ENCODE measurements at regions not wholly inside any gene's neighbourhood (a gene's known extent, or its start where the extent isn't known, plus 50 kb on each side); places are given as distances from the start of the nearest gene placed in this dataset.

GRCh38 chr1:173287785-173288184 lies 80.7 kb upstream of the TNFSF4 start:
- no peak for DNase-seq (ENCODE audit: low read depth in 1 of 2, low spot score in 2 of 2)
- no peaks in the 10 kb centered on the region for H3K79me2 ChIP-seq (ENCODE audit: control insufficient read depth in 1 of 2, insufficient read depth in 2 of 2, low read length in 2 of 2)
- no peak overlapping the region for H2AK5ac ChIP-seq (ENCODE audit: low read depth, low read length)
- H3K27ac ChIP-seq (ENCODE audit: low read depth, low read length) = no peak overlapping the region
- H2BK15ac ChIP-seq (ENCODE audit: low read length) = no peak overlapping the region
- no peaks in the 10 kb centered on the region for H3K79me1 ChIP-seq (ENCODE audit: low read depth, low read length)
- no peak overlapping the region for H3K4ac ChIP-seq (replicated peaks; ENCODE audit: insufficient read length, low read depth, low read length)
- no peak overlapping the region for H3K23ac ChIP-seq (ENCODE audit: insufficient read length)
- WGBS, 2 experiments (ENCODE audit: extremely low coverage in 1 of 2, insufficient coverage in 1 of 2, insufficient read length in 1 of 2, insufficient replicate concordance in 2 of 2, low coverage in 1 of 2, low lambda C conversion rate in 2 of 2, missing lambda C conversion rate in 1 of 2) = 89% methylated on average over 1 of the region's 1 CpG; no CpG with 5 or more reads in 1 of the 2 experiments
- no peak overlapping the region for H3K4me2 ChIP-seq (ENCODE audit: insufficient read depth in 1 of 2, low read depth in 2 of 2, low read length in 2 of 2)
- no peak overlapping the region for H2AFZ ChIP-seq (ENCODE audit: low read length)
- H4K5ac ChIP-seq (ENCODE audit: insufficient read length, low read depth, low read length) = no peak overlapping the region
- H4K8ac ChIP-seq (ENCODE audit: extremely low read depth, insufficient read depth, low read length) = no peak overlapping the region
- no peaks in the 10 kb centered on the region for H3K27me3 ChIP-seq (replicated peaks in 1 of 4; ENCODE audit: control insufficient read depth in 3 of 4, extremely low read depth in 1 of 4, insufficient read depth in 3 of 4, low read length in 3 of 4)
- CTCF ChIA-PET (ENCODE audit: partially characterized antibody) = no interaction called here
- H3K9me3 ChIP-seq (ENCODE audit: insufficient read depth in 2 of 2, low read depth in 1 of 2, low read length in 1 of 2) = no peaks in the 10 kb centered on the region
- no peak for FAIRE-seq
- H3K23me2 ChIP-seq (ENCODE audit: low read depth, low read length) = no peaks in the 10 kb centered on the region
- no peak overlapping the region for H4K91ac ChIP-seq (replicated peaks; ENCODE audit: insufficient read length, low read length)
- H3K4me3 ChIP-seq (ENCODE audit: extremely low read depth in 1 of 4, insufficient read depth in 2 of 4, low read depth in 3 of 4, low read length in 4 of 4) = no peak overlapping the region
- no peak overlapping the region for H3K18ac ChIP-seq (ENCODE audit: extremely low read depth, low read length)
- no peak overlapping the region for H2BK120ac ChIP-seq (replicated peaks; ENCODE audit: low read depth, low read length)
- no peak overlapping the region for H2BK5ac ChIP-seq (ENCODE audit: low read depth, low read length)
- H2BK20ac ChIP-seq (ENCODE audit: low read length) = no peak overlapping the region
- POLR2A ChIA-PET (ENCODE audit: partially characterized antibody) = no interaction called here
- no peak overlapping the region for H3K14ac ChIP-seq (ENCODE audit: insufficient read length)
- no peak overlapping the region for H3K56ac ChIP-seq (replicated peaks; ENCODE audit: insufficient read length, low read depth, low read length)
- H3K9ac ChIP-seq (replicated peaks in 1 of 4; ENCODE audit: extremely low read depth in 1 of 4, low read depth in 3 of 4, low read length in 3 of 4) = no peak overlapping the region
- no peaks in the 10 kb centered on the region for H3K4me1 ChIP-seq (replicated peaks in 1 of 4; ENCODE audit: control insufficient read depth in 3 of 4, insufficient read depth in 4 of 4, low read length in 3 of 4)
- H3K36me3 ChIP-seq (ENCODE audit: control insufficient read depth in 2 of 4, insufficient read depth in 4 of 4, low read length in 3 of 4) = no peaks in the 10 kb centered on the region
- no peak overlapping the region for H2BK12ac ChIP-seq (ENCODE audit: low read depth, low read length)
- no peaks in the 10 kb centered on the region for H4K20me1 ChIP-seq (replicated peaks in 1 of 2; ENCODE audit: control insufficient read depth in 1 of 2, insufficient read depth in 2 of 2, low read length in 2 of 2)
- TF ChIP-seq USF2 (IDR thresholded peaks at IDR 0.05; ENCODE audit: low read length) (no peak), KDM5A (IDR thresholded peaks at IDR 0.05; ENCODE audit: low read length) (no peak), RBBP5 (IDR thresholded peaks at IDR 0.05; ENCODE audit: borderline replicate concordance, low read depth, low read length) (no peak), TAF7 (optimal IDR thresholded peaks at IDR 0.05; ENCODE audit: borderline replicate concordance, low read depth, low read length) (no peak), CBX5 (IDR thresholded peaks at IDR 0.05; ENCODE audit: low read depth, low read length) (no peak), SIX5 (IDR thresholded peaks at IDR 0.05; ENCODE audit: low read depth, low read length) (no peak), JUND (IDR thresholded peaks at IDR 0.05; ENCODE audit: low read length) (no peak), BCL11A (IDR thresholded peaks at IDR 0.05; ENCODE audit: low read depth in 2 of 2, low read length in 2 of 2) (no peak), TEAD4 (IDR thresholded peaks at IDR 0.05; ENCODE audit: low read depth, low read length) (no peak), ATF3 (IDR thresholded peaks at IDR 0.05; ENCODE audit: insufficient read depth, low read depth, low read length) (no peak), CREB1 (IDR thresholded peaks at IDR 0.05) (no peak), BRCA1 (IDR thresholded peaks at IDR 0.05; ENCODE audit: low read depth, low read length) (no peak), SIN3A (conservative IDR thresholded peaks at IDR 0.05 in 1 of 2, IDR thresholded peaks at IDR 0.05 in 1 of 2; ENCODE audit: low read depth in 1 of 2, low read length in 2 of 2) (no peak)
- TF ChIP-seq, protein P1, sequence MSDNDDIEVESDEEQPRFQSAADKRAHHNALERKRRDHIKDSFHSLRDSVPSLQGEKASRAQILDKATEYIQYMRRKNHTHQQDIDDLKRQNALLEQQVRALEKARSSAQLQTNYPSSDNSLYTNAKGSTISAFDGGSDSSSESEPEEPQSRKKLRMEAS (IDR thresholded peaks at IDR 0.05) = no peak

Measured in H1 (cell line).